CD14-positive monocyte (primary cell): ENCODE measurements at regions not wholly inside any gene's neighbourhood (a gene's known extent, or its start where the extent isn't known, plus 50 kb on each side); places are given as distances from the start of the nearest gene placed in this dataset.

Source experiments
- DNase-seq, 3 donors: peaks; one replicate each; pipeline ENCODE4 v3.0.0-alpha.2; 2011 to 2022
- H2AFZ ChIP-seq: 2 replicates; pipeline ENCODE4 v1.6.0; 2012; ENCODE audit warnings: mild to moderate bottlenecking, low read depth, low read length, inconsistent platforms; ENCODE audit not compliant: insufficient read depth, poor library complexity, severe bottlenecking
- H3K27ac ChIP-seq, 2 donors: 1 replicate in 1 of 2; 2 replicates in 1 of 2; pipeline ENCODE4 v1.5.1; 2012 to 2013; ENCODE audit warnings: low read length in 2 of 2, control low read depth in 1 of 2, inconsistent platforms in 1 of 2, low read depth in 1 of 2, mild to moderate bottlenecking in 1 of 2
- H3K27me3 ChIP-seq, 2 donors: one replicate each; pipeline versions ENCODE4 v1.6.0 to v1.6.1; 2011 to 2013; ENCODE audit warnings: low read length in 2 of 2; ENCODE audit not compliant: control insufficient read depth in 2 of 2, insufficient read depth in 2 of 2
- H3K36me3 ChIP-seq, 2 donors: replicated peaks in 1 of 2; 1 replicate in 1 of 2; 2 replicates in 1 of 2; pipeline versions ENCODE4 v1.5.1 to v1.6.1; 2012 to 2013; ENCODE audit warnings: low read length in 2 of 2, control low read depth in 1 of 2, inconsistent platforms in 1 of 2, mild to moderate bottlenecking in 1 of 2; ENCODE audit not compliant: insufficient read depth in 2 of 2, control insufficient read depth in 1 of 2
- H3K4me1 ChIP-seq, 2 donors: 1 replicate in 1 of 2; 2 replicates in 1 of 2; pipeline versions ENCODE4 v1.5.1 to v1.6.1; 2012 to 2013; ENCODE audit warnings: low read length in 2 of 2, control low read depth in 1 of 2, inconsistent platforms in 1 of 2, mild to moderate bottlenecking in 1 of 2, moderate library complexity in 1 of 2; ENCODE audit not compliant: insufficient read depth in 2 of 2, control insufficient read depth in 1 of 2
- H3K4me2 ChIP-seq: replicated peaks from 2 replicates; pipeline ENCODE3; 2012; ENCODE audit warnings: low read length, moderate library complexity, mild to moderate bottlenecking; ENCODE audit not compliant: poor library complexity, severe bottlenecking; ENCODE audit errors: extremely low read depth
- H3K4me3 ChIP-seq, 3 experiments: fragments of 200-600 bp in 1 of 3; sonication (generic) in 1 of 3; replicated peaks in 1 of 3; 1 replicate in 2 of 3; 2 replicates in 1 of 3; pipeline ENCODE4 v1.5.1; 2011 to 2013; ENCODE audit warnings: low read length in 3 of 3, mild to moderate bottlenecking in 3 of 3, control low read depth in 2 of 3, low read depth in 2 of 3, inconsistent platforms in 1 of 3, moderate library complexity in 1 of 3
- H3K79me2 ChIP-seq: 2 replicates; pipeline ENCODE4 v1.6.0; 2012; ENCODE audit warnings: mild to moderate bottlenecking, control low read depth, inconsistent platforms, low read length, moderate library complexity; ENCODE audit not compliant: insufficient read depth
- H3K9ac ChIP-seq: 2 replicates; pipeline ENCODE4 v1.6.0; 2017; ENCODE audit warnings: low read length, mild to moderate bottlenecking; ENCODE audit not compliant: insufficient read depth, poor library complexity, severe bottlenecking
- H3K9me3 ChIP-seq, 2 donors: replicated peaks in 1 of 2; 1 replicate in 1 of 2; 2 replicates in 1 of 2; pipeline versions ENCODE4 v1.5.1 to v1.6.1; 2012 to 2013; ENCODE audit warnings: low read length in 2 of 2, control low read depth in 1 of 2; ENCODE audit not compliant: control insufficient read depth in 1 of 2, insufficient read depth in 1 of 2
- H4K20me1 ChIP-seq: 2 replicates; pipeline ENCODE4 v1.6.0; 2012; ENCODE audit warnings: mild to moderate bottlenecking, low read length, control low read depth, moderate library complexity; ENCODE audit not compliant: insufficient read depth
- H3K27ac Mint-ChIP-seq, 7 donors: one replicate each; pipeline ENCODE4 v1.8.0; 2020; ENCODE audit warnings: mild to moderate bottlenecking in 7 of 7, mixed read lengths in 7 of 7, moderate library complexity in 6 of 7, inconsistent platforms in 2 of 7
- H3K27me3 Mint-ChIP-seq, 3 donors: one replicate each; pipeline ENCODE4 v1.8.0; 2021 to 2022; ENCODE audit warnings: low read depth in 3 of 3, mild to moderate bottlenecking in 3 of 3, mixed read lengths in 3 of 3, moderate library complexity in 3 of 3, inconsistent platforms in 1 of 3
- H3K36me3 Mint-ChIP-seq, 2 donors: one replicate each; pipeline ENCODE4 v1.8.0; 2020; ENCODE audit warnings: mixed read lengths in 2 of 2, inconsistent platforms in 1 of 2, mild to moderate bottlenecking in 1 of 2
- H3K4me1 Mint-ChIP-seq: one replicate; pipeline ENCODE4 v1.8.0; 2020; ENCODE audit warnings: mild to moderate bottlenecking, mixed read lengths
- H3K4me3 Mint-ChIP-seq, 2 donors: one replicate each; pipeline ENCODE4 v1.8.0; 2020; ENCODE audit warnings: mild to moderate bottlenecking in 2 of 2, mixed read lengths in 2 of 2, moderate library complexity in 1 of 2
- H3K9me3 Mint-ChIP-seq, 7 donors: one replicate each; pipeline ENCODE4 v1.8.0; 2020 to 2022; ENCODE audit warnings: mixed read lengths in 7 of 7, mild to moderate bottlenecking in 6 of 7, moderate library complexity in 6 of 7, inconsistent platforms in 2 of 7
- CTCF ChIP-seq: fragments of 200-600 bp; IDR thresholded peaks from one replicate; pipeline ENCODE4 v1.8.0; 2022; ENCODE audit warnings: antibody characterized with exemption, mild to moderate bottlenecking
- WGBS: methylation state at CpG from one replicate; pipeline ENCODE4 v1.1.5; 2013; ENCODE audit warnings: missing lambda C conversion rate; ENCODE audit not compliant: insufficient coverage; 5-methylcytosine and 5-hydroxymethylcytosine counted together
- intact Hi-C, 2 donors: fragments of 100-400 bp; cut with micrococcal nuclease; formaldehyde crosslinking; loops; one replicate each; pipeline versions ENCODE4 v1.15.0 to v1.15.1; 2023

DNA sequence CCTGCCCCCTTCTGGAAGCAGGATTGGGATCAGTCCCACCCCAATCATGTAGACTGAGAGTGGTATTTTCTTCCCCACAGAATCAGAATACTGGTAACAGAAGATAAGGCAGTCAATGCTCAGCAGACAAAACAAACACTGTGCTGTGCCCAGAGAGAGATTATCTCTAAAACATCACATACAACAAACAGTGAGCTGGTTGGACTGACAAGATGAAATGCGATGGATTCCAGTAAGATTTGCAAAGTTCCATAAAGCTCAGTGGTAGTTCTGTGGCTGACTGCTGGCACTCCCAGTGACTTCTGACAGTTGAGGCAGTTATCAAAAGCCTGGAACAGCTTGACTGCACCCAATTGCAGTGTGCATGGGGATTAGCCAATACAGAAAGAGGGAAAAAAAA, 311.5 kb upstream of the MGAT5 start:
- H3K27me3 Mint-ChIP-seq, result peaks cover 0 to 6% (median 6%) of the 10 kb centered on the region in 3 donors
- Histone ChIP-seq H2AFZ (no peak overlapping the region), H3K4me1 (no peaks in the 10 kb centered on the region), H3K4me3 (no peak overlapping the region), H3K79me2 (no peaks in the 10 kb centered on the region), H3K4me2 (no peak overlapping the region), H3K27ac (no peak overlapping the region), H3K9me3 (no peaks in the 10 kb centered on the region), H3K36me3 (no peaks in the 10 kb centered on the region), H4K20me1 (no peaks in the 10 kb centered on the region), H3K27me3 (no peaks in the 10 kb centered on the region), H3K9ac (no peak overlapping the region)
- DNase-seq, result no peak
- intact Hi-C loops, result no loop called here
- H3K4me1 Mint-ChIP-seq, result no peaks in the 10 kb centered on the region
- no peak overlapping the region for H3K27ac Mint-ChIP-seq
- H3K4me3 Mint-ChIP-seq, result no peak overlapping the region
- no peak for TF ChIP-seq CTCF
- WGBS, result no CpG with 5 or more reads among the region's 1 CpG
- H3K9me3 Mint-ChIP-seq, result peaks cover 0 to 3% (median 2%) of the 10 kb centered on the region in 7 donors
- H3K36me3 Mint-ChIP-seq, result no peaks in the 10 kb centered on the region

DNA sequence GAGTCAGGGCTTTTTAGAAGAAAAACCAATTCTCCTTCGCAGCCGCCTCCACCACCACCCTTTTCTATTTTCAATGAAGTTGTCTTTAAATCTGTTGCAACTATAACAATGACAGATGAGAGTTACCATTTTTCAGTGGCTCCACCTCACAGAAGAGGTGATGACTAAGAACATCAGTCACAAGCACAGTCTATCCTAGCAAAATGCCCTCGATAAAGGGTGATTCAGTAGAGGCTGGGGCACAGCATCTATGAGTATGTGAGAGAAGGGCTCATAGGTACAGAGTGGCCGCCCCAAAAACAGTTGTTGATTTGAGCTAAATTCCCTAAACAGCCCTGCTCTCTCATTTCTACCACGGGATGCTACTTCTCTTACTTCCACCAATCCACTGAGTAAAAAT, 310.8 kb upstream of the MGAT5 start:
- Mint-ChIP-seq H3K27me3 (peaks cover 0 to 6% (median 6%) of the 10 kb centered on the region in 3 donors), H3K4me1 (no peaks in the 10 kb centered on the region), H3K36me3 (no peaks in the 10 kb centered on the region), H3K4me3 (no peak overlapping the region), H3K27ac (no peak overlapping the region), H3K9me3 (peaks cover 0 to 3% (median 2%) of the 10 kb centered on the region in 7 donors)
- H3K9me3 ChIP-seq, result no peaks in the 10 kb centered on the region
- H3K27me3 ChIP-seq, result no peaks in the 10 kb centered on the region
- no peak overlapping the region for H3K4me3 ChIP-seq
- DNase-seq, result no peak
- H3K4me1 ChIP-seq, result no peaks in the 10 kb centered on the region
- H4K20me1 ChIP-seq, result no peaks in the 10 kb centered on the region
- H3K9ac ChIP-seq, result no peak overlapping the region
- TF ChIP-seq CTCF, result no peak
- H2AFZ ChIP-seq, result no peak overlapping the region
- H3K4me2 ChIP-seq, result no peak overlapping the region
- no peaks in the 10 kb centered on the region for H3K36me3 ChIP-seq
- WGBS, result no CpG with 5 or more reads among the region's 5 CpGs
- no peaks in the 10 kb centered on the region for H3K79me2 ChIP-seq
- intact Hi-C loops, result no loop called here
- H3K27ac ChIP-seq, result no peak overlapping the region
